GM18870 (cell line): ENCODE measurements at regions not wholly inside any gene's neighbourhood (a gene's known extent, or its start where the extent isn't known, plus 50 kb on each side); places are given as distances from the start of the nearest gene placed in this dataset.
"Not testable (repeated sequence)": the region's sequence is repeated elsewhere in the genome, so short reads cannot be mapped to it uniquely, and the experiment has no call there.

Experiments
- ATAC-seq: cut with Tn5 transposase; IDR thresholded peaks from one replicate; pipeline ENCODE4 v1.9.1; 2021; ENCODE audit warnings: moderate library complexity; ENCODE audit not compliant: unreplicated experiment

DNA sequence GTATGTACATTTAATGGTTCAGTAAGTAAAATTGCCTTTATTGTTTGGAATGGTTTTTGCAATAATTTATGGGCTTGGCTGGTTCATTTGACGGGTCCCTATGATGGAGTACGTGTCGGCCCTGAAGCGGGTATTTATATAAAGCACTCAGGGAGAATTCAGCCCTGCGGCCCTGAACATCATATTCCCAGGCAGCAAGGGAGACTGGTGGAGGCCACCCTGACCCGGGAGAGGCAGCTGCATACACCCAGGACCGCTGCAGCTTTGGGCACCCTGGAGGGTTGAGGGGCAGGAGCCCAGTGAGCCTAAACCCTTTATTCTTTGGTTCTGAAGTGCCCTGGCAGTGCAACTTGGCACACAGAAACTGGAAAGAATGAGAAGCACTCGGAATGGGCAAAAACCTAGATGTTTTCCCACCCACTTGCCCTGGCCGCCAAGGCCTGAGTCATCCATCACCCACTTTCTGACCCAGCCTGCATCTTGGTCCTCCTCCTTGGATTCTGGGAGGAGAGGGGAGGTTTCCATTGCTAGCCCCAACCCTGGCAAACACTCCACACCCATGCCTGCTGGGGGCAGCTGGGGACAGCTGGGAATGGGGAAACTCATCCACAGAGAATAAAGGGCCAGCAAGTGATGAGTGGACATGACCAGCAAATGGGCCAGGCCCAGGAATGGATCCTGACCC, 162.2 kb upstream of the TNRC6C start:
- no peak for ATAC-seq

DNA sequence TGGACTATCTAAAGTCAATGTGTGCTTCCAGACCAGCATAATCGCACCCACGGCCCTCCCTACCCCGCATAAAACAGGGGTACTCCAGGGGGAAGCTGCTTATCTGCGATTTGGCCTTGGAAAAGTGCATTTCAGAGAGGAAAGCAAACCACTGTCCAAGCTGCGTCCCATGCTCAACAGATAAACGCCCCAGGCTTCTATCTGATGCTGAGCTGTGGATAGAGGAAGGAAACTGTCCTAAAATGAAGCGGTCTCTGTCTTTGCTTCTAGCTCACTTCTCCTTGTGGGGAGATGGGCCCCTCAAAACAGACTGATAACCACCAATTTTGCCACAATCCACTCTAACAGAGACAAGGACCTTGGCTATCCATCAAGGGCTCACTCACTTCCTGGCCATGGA, 160.5 kb upstream of the TNRC6C start:
- ATAC-seq: no peak

DNA sequence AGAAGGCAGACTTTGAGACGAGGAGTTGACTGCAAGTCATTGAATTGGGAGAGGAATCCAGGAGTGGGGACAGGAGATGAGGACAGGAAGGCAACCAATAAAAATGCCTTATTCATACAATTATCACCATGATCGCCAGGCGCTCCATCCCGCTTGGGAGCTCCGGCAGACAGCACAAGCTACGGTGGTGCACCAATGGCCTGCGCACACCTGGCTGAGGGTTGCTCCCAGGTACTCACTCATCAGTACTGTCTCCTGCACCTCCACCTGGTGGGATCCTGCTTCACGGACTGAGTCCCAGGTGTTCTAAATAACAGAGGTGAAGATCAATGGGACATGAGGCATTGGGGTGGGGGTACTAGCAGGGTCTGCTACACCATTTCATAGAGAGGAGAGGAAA, 160.0 kb upstream of the TNRC6C start:
- ATAC-seq: no peak

DNA sequence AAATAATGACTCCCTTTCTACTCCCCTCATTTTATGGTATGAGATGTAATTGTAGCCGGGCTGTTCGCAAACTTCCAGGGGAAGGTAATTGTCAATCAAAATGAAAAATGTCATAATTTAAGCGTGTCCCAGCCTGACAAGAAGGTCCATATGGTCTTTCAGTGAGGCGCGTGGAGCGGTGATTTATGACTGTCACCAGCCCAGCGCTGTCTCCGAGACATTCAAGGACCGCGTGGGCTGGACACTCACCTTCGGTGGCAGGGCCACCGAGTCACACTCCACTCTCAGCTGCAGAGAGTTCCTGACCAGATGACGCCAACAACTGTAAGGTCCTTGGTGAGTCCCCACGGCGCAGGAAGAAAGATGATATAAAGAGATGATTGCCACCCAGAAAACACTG, 157.7 kb upstream of the TNRC6C start:
- ATAC-seq: no peak

DNA sequence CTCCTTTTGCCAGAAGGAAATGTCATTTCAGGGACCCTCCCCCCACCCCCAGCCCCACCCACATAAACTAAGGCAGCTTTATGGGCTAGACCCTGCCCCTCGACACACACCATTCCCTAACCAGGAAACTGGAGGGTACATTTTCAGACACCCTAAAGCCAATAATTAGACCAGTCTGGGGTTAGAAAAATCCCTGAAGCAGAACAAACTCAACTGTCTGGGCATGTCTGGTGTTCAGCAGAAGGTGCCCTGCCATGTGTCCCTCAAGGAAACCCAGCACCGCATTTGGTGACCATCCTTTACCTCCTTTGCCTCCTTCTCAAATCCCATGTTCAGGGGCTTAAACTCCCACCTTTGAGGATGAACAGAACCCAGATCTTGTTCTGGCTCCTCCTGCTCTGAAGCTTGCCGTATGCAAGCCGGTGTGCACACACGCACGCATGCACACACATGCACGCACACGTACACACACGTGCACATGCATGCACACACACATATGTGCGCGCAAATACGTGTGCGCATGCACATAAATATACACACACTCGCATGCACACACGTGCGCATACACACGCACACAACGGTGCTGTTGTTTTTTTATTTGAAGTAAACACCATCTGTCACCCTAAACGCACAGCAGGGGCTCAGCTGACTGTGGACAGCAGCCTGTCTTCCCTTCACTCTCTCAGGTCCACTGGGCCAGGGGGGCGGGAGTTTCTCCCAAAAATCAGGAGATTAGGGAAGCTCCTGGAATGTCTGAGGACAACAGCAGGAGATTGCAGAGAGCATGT, 156.8 kb upstream of the TNRC6C start:
- no peak for ATAC-seq

DNA sequence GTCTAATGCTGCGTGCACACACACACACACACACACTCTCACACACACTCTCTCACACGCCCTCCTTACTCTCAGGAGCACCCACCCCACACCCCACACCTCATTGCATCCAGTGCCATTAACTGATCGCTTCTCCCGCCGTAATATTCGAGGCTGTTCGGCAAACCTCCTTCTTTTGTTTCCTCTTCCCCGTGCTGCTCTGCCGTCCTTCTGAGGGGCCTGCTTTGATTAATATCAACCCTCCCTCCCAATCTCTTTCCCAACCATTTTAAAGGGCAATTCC, 156.2 kb upstream of the TNRC6C start:
- ATAC-seq: no peak

DNA sequence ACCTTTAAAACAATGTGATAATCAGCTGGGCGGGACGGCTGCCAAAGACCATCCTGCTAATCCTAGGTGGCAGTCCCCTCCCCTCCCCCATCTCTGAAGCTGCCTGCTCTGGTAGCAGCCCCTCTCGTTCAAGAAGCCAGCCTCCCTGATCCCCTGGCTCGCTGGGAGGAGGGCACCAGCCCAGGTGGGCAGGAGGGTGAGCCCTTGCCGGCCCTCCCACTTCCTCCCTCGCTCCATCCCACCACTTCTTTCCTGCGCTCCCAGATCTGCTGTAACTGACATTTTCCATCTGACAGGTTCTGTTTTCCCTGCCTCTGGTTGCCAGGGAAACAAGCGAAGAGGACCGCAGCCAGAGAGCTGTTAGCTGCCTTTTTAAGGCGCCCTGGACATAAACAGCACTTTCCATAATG, 155.7 kb upstream of the TNRC6C start:
- ATAC-seq: no peak

DNA sequence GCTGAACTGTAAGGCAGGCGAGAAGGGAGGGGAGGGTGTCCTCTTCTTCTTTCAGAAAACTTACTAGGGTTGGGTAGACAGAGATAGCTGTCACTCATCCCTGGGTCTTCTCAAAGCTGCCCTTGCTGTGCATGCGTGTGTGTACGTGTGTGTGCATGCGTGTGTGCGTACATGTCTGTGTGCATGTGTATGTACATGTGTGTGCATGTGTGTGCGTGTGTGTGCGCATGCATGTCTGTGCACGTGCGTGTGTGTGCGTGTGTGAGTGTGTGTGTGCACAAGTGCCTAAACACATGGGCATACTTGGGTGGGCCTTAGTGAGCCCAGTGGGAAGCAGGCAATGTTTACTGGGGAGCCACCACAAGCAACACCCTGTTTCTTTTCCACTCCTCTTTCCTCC, 154.8 kb upstream of the TNRC6C start:
- no peak for ATAC-seq

DNA sequence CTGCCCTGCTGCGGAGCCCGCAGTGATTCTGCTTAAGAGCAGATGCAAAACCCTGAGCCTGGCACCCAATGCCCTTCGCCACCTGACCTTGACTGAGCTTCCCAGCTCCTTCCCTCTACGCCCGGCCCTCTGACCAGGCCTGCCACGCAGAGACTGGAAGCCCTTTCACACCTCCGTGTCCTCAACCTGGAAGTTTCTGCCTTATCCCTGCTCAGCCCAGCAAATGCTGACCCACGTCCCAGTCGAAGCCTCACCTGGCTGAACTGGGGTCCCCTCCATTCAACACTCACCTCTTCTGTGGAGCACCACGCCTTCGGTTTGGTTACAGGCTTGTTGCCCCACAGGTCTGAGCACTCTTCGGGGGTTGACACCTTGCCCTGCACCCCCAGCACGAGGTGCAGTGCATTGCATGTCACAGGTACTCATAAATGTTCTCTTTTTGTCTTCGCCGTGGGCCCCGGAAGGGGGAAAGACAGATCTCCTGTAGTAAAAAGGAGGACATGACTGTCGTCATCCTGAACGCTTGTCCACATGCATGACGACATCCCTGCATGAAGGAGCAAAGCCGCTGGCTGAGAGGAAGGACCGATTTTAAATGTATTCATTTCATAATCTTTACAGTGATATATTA, 153.6 kb upstream of the TNRC6C start:
- ATAC-seq: no peak

DNA sequence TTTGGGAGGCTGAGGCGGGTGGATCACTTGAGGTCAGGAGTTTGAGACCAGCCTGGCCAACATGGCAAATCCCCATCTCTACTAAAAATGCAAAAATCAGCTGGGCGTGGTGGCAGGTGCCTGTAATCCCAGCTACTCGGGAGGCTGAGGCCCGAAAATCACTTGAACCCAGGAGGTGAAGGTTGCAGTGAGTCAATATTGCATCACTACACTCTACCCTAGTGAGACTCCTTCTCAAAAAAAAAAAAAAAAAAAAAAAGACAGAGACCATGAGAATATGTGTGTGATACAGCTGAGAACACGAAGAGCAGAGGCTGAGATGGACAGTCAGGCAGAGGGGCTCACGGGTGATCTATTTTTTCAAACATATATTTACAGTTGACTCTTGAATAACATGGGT, 152.5 kb upstream of the TNRC6C start:
- not testable (repeated sequence) for ATAC-seq

DNA sequence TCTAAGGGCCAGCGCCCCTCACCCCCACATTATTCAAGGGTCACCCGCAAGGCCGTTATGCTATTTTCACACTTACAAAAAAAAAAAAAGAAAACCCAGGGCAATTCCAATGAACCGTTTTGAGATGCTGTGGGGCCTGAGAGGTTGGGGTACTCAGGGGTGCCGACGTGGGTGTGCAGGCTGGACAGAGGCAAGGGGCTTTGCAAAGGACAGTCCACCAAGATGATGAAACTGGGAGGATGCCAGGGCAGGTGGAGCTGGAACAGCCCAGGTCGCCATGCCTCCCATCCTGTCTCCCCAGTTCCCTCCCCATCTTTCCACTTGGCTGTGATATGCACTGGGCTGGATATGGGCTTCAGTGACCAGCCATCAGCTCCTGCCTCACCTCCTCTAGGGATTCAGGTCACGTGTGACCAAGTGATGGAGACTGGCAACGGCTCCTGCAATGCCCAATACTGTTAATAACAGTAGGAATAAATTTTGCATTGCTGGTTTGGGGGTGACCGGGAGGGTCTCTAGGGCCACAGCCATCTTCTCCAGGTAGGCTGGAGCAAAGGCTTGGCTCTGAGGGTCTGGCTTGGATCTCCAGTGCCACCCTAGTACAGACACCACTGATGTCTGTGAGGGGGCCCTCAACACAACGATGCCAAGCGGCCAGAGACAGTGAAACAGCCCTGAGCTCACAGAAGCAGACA, 151.3 kb upstream of the TNRC6C start:
- no peak for ATAC-seq

DNA sequence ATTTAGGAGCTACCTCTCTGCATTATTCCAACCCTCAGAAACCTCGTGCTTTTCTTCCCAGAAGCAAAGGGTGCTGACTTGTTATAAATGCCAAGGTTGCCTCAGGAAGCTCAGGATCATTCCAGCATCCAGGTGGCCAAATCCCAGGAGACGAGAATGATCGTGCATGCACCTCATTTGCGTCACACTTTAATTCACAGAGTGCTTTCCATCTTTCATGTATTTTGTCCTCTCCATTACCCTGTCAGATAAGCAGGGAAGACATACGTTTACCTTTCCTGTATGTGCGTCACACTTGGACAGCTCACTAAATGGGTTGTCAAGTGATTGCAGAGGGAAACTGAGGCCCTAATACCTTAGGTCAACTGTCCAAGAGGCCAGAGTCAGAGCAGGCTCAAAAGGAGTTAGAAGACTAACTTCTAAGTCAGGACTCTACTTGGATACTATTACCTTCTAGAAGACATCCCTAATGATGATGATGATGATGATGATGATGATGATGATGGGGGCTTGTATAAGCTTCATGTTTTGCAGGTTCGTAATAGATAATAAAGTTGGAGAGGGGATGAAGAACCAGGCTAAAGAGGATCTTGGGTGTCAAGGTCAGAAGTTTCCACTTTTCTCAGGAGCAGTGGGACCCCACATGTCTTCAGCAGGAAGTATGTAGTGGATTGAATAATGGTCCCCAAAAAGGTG, 150.6 kb upstream of the TNRC6C start:
- no peak for ATAC-seq

DNA sequence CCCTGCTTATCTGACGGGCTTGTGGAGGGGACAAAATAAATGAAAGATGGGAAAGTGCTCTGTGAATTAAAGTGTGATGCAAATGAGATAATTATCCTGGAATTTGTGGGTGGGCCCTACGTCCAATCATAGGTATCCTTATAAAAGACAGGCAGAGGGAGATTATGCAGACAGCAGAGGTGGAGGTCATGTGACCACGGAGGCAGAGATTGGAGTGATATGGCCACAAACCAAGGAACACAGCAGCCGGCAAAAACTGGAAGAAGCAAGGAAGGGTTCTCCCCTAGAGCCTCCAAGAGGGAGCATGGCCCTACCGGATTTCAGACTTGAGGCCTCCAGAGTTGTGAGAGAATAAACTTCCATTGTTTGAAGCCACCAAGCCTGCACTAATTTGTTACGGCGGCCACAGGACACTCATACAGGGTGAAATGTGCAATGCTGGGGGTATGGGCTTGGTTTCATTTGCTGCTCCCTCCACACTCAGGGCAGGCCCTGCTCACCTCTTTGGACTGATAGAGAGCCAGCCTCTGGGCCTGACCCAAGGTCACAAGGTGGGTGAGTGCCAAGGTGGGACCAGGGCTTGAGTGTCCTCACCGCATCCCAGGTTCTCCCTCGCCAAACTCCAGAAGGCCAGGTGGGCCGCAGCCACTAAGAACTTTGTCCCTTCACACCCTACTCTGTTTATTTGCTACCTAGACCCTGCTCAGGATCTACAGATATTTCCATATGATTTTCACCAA, 149.6 kb upstream of the TNRC6C start:
- no peak for ATAC-seq

DNA sequence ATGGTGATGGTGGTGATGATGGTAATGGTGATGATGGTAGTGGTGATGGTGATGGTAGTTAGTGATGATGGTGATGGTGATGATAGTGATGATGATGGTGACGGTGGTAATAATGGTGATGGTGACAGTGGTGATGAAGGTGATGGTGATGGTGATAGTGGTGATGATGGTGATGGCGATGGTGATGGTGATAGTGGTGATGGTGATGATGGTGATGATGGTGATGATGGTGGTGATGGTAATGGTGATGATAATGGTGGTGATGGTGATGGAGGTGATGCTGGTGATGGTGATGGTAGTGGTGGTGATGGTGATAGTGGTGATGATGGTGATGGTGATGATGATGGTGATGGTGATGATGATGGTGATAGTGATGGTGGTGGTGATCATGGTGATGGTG, 148.7 kb upstream of the TNRC6C start:
- ATAC-seq: no peak

DNA sequence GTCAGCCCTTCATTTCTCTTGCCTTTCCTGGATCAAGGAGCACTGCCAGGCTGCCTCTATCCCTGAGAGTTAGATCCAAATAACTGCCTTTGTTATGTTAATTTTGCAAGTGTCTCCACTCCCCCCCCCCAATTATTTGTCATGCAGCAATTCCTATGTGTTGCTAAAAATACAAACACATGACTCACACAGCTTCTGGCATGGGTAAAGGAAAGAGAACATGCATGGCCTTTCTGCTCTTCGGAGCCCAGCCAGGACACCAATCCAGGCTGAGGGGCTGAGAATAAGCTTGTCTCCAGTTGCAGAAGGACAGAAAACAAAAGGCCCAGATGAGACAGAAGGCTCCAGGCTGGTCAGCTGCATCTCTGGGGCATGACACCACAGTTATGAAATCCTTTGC, 148.0 kb upstream of the TNRC6C start:
- no peak for ATAC-seq

DNA sequence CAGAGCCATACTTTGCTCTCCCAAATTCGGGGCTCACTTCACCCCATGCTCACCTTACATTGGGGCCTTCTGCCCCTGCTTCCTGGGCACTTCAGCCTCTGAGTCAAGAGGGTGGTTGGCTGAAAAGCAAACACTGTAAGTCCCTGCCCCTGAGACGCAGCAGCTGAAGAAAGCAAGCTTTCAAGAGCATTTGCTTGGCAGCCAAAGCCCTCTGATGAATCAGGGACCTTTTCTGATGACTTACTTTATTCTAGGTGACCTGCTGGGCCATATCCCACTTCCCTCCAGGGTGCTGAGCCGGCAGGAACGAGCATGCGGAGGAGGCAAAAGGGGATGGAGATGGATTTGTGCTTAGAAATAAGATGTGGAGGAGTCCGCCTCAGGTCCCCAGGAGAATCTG, 147.0 kb upstream of the TNRC6C start:
- ATAC-seq: no peak

DNA sequence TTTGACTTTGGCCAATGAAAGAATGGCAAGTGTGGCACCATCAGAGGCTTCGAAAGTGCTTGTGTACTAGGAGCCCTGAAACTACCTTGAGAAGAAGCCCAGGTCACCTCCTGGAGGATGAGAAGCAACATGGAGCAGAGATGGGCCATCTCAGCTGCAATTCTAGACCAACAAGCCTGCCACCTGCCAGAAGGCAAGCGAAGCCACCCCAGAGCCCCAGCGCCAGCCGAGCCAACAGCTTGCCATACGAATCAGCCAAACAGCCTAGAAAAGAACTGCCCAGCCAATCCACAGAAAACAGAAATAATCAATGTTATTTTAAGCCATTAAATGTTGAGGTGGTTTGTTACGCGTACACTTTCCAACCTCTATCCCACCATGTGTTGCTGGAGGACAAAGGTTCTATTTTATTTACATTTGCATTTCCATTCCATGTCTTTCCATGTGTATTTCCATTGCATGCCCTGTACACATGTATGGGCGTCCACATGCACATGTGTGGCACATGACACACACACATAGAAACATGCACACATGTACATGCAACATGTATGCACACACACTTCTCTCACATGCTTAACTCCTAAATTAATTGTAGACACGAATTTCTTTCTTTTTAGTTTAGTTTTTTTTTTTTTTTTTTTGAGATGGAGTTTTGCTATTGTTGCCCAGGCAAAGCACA, 144.3 kb upstream of the TNRC6C start:
- ATAC-seq: no peak

DNA sequence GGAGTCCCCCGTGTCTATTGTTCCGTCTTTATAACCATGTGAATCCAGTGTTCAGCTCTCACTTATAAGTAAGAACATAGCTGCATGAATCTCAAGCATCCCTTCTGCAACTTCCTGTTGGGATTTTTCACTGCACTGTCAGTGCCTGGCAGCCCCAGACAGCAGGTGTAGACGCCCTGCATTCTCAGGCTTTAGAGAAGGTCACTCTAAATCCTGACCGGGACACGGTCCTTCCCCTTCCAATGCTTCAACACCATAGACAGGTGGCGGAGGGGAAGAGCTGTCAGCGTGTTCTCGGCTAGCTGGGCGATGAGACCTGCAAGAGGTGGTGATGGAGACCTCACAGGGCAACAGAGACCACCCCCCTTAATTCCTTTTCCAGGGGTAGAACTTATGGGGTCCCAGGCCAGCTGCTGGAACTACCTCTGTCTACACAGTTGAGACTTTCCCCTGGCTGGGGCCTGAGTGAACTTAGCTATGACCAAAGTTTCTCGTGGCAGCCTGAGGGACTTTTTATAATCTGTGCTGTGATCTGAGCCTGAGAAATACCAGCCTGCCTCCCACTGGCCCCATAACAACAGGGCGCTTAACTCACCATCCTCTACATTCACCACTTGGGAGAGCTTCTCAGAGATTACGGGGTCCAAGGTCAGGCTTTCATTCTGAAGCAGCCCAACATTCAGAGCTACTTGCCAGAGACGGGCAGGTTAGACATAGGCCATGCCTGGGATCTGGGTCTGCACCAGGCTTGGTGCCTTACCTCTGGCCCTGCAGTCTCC, 143.2 kb upstream of the TNRC6C start:
- ATAC-seq: no peak

DNA sequence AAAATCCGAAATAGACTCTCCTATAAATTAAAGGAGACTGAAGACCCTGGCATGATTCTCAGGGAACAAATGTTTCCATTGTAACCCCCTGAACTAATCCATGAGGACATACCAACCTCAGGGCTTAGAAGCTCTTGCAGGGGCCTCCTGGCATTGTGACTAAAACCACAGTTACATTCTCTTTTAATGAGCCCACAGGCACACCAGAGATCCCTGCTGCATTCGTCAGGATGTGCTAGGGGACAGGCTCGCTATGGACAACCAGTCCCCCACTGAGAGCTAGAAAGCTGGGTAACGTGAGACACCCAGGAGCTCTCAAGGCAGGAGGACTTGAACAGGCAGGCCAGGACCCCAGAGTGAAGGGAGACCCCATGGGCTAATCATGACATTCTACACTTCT, 140.6 kb upstream of the TNRC6C start:
- ATAC-seq: no peak
